GM12874 (cell line): ENCODE measurements at regions not wholly inside any gene's neighbourhood (a gene's known extent, or its start where the extent isn't known, plus 50 kb on each side); places are given as distances from the start of the nearest gene placed in this dataset.

Source experiments
- CTCF ChIP-seq: IDR thresholded peaks from 2 replicates; pipeline ENCODE4 v1.5.1; 2011; ENCODE audit warnings: low read depth, mild to moderate bottlenecking, control low read depth, low read length, moderate library complexity; ENCODE audit not compliant: insufficient read depth

GRCh38 chr22:47388331-47388730, 625.9 kb downstream of the TBC1D22A start:
- no peak for TF ChIP-seq CTCF

GRCh38 chr22:47386812-47387510, 624.5 kb downstream of the TBC1D22A start:
- TF ChIP-seq CTCF, result no peak

GRCh38 chr22:47384977-47385376, 622.5 kb downstream of the TBC1D22A start:
- no peak for TF ChIP-seq CTCF

- TF ChIP-seq CTCF, result no peak
These were observed 619.9 kb downstream of the TBC1D22A start for GRCh38 chr22:47382164-47382890.

GRCh38 chr22:47381240-47381639, 618.8 kb downstream of the TBC1D22A start:
- TF ChIP-seq CTCF, result no peak

- TF ChIP-seq CTCF, result no peak
These were observed 618.2 kb downstream of the TBC1D22A start for GRCh38 chr22:47380692-47381091.

- TF ChIP-seq CTCF, result no peak
These were observed 616.6 kb downstream of the TBC1D22A start for GRCh38 chr22:47379037-47379436.
